Kidney (tissue), 13 donors: ENCODE measurements at regions not wholly inside any gene's neighbourhood (a gene's known extent, or its start where the extent isn't known, plus 50 kb on each side); places are given as distances from the start of the nearest gene placed in this dataset.

ENCODE experiments used
- DNase-seq, 5 donors: peaks; one replicate each; pipeline ENCODE4 v3.0.0-alpha.2; 2013 to 2020
- FAIRE-seq: peaks from 2 replicates; lab custom pipeline; 2012; peaks lifted over from hg19 to GRCh38; lab: Jason Lieb, UNC
- H3K27ac ChIP-seq, 2 donors: one replicate each; pipeline ENCODE4 v1.7.0; 2013; ENCODE audit warnings: low read depth in 2 of 2, low read length in 2 of 2, inconsistent platforms in 1 of 2
- H3K27me3 ChIP-seq: one replicate; pipeline ENCODE4 v1.7.1; 2013; ENCODE audit warnings: low read length, inconsistent platforms; ENCODE audit not compliant: control insufficient read depth, insufficient read depth
- H3K36me3 ChIP-seq, 3 donors: one replicate each; pipeline versions ENCODE4 v1.7.0 to v1.7.1; 2013; ENCODE audit warnings: low read length in 3 of 3, control low read depth in 1 of 3, inconsistent platforms in 1 of 3; ENCODE audit not compliant: insufficient read depth in 3 of 3, control insufficient read depth in 2 of 3
- H3K4me1 ChIP-seq, 3 donors: one replicate each; pipeline versions ENCODE4 v1.7.0 to v1.7.1; 2013; ENCODE audit warnings: low read length in 3 of 3, inconsistent platforms in 1 of 3, low read depth in 1 of 3; ENCODE audit not compliant: control insufficient read depth in 2 of 3, insufficient read depth in 2 of 3
- H3K4me3 ChIP-seq, 3 donors: one replicate each; pipeline versions ENCODE4 v1.7.0 to v1.8.1; 2013; ENCODE audit warnings: low read length in 3 of 3, control low read depth in 1 of 3, inconsistent platforms in 1 of 3
- H3K9ac ChIP-seq, 3 donors: one replicate each; pipeline versions ENCODE4 v1.7.0 to v1.7.1; 2013; ENCODE audit warnings: low read length in 3 of 3, control low read depth in 1 of 3, inconsistent platforms in 1 of 3
- H3K9me3 ChIP-seq, 3 donors: one replicate each; pipeline versions ENCODE4 v1.7.0 to v1.7.1; 2013; ENCODE audit warnings: low read length in 3 of 3, control low read depth in 1 of 3, inconsistent platforms in 1 of 3; ENCODE audit not compliant: control insufficient read depth in 2 of 3, insufficient read depth in 1 of 3
- intact Hi-C: fragments of 100-400 bp; cut with DNase I; formaldehyde crosslinking; loops from one replicate; pipeline ENCODE4 v1.11.1; 2022
- TF ChIP-seq, protein P1 (sequence below): IDR thresholded peaks from 3 replicates; pipeline ENCODE4 v1.5.1; 2012; ENCODE audit warnings: mild to moderate bottlenecking, moderate library complexity, borderline replicate concordance; ENCODE audit not compliant: insufficient read depth; ENCODE audit errors: extremely low read depth
- donor health status: control.
- donor health status: control.
- donor health status: control.
- donor health status: control.
- donor health status: control.
- donor health status: DM: yes; HTN: yes; CAD: no.
- donor health status: Normal renal cell carcinoma (clear cell type).

- H3K9ac ChIP-seq = no peak overlapping the region
- FAIRE-seq (no peak), DNase-seq (no peak)
- TF ChIP-seq, protein P1, sequence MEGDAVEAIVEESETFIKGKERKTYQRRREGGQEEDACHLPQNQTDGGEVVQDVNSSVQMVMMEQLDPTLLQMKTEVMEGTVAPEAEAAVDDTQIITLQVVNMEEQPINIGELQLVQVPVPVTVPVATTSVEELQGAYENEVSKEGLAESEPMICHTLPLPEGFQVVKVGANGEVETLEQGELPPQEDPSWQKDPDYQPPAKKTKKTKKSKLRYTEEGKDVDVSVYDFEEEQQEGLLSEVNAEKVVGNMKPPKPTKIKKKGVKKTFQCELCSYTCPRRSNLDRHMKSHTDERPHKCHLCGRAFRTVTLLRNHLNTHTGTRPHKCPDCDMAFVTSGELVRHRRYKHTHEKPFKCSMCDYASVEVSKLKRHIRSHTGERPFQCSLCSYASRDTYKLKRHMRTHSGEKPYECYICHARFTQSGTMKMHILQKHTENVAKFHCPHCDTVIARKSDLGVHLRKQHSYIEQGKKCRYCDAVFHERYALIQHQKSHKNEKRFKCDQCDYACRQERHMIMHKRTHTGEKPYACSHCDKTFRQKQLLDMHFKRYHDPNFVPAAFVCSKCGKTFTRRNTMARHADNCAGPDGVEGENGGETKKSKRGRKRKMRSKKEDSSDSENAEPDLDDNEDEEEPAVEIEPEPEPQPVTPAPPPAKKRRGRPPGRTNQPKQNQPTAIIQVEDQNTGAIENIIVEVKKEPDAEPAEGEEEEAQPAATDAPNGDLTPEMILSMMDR = no peak
- no peaks in the 10 kb centered on the region for H3K36me3 ChIP-seq
- H3K4me1 ChIP-seq = no peaks in the 10 kb centered on the region
- peaks cover 3% of the 10 kb centered on the region for H3K27me3 ChIP-seq
- intact Hi-C loops = no loop called here
- H3K9me3 ChIP-seq = peaks cover 0 to 1% (median 0%) of the 10 kb centered on the region in 3 donors
- no peak overlapping the region for H3K27ac ChIP-seq
- H3K4me3 ChIP-seq = no peak overlapping the region
Observed at GRCh38 chr16:9151597-9151996, 60.2 kb downstream of the HAPSTR1 start.

- DNase-seq (no peak), FAIRE-seq (no peak)
- no peak overlapping the region for H3K4me3 ChIP-seq
- H3K27ac ChIP-seq = no peak overlapping the region
- H3K27me3 ChIP-seq = peaks cover 3% of the 10 kb centered on the region
- peaks cover 0 to 1% (median 0%) of the 10 kb centered on the region in 3 donors for H3K9me3 ChIP-seq
- TF ChIP-seq, protein P1 = no peak
- H3K4me1 ChIP-seq = no peaks in the 10 kb centered on the region
- intact Hi-C loops = no loop called here
- H3K9ac ChIP-seq = no peak overlapping the region
- no peaks in the 10 kb centered on the region for H3K36me3 ChIP-seq
Observed at GRCh38 chr16:9152649-9153501, 61.4 kb downstream of the HAPSTR1 start.

GRCh38 chr16:9153502-9153864, 62.0 kb downstream of the HAPSTR1 start:
- FAIRE-seq (no peak), DNase-seq (no peak)
- Histone ChIP-seq H3K9me3 (peaks cover 0 to 1% (median 0%) of the 10 kb centered on the region in 3 donors), H3K4me1 (no peaks in the 10 kb centered on the region), H3K4me3 (no peak overlapping the region), H3K9ac (no peak overlapping the region), H3K36me3 (no peaks in the 10 kb centered on the region), H3K27ac (no peak overlapping the region), H3K27me3 (peaks cover 3% of the 10 kb centered on the region)
- TF ChIP-seq, protein P1 = no peak
- intact Hi-C loops = no loop called here
